NCI-H1105 (cell line): ENCODE measurements at regions not wholly inside any gene's neighbourhood (a gene's known extent, or its start where the extent isn't known, plus 50 kb on each side); places are given as distances from the start of the nearest gene placed in this dataset.
"Not testable (repeated sequence)": the region's sequence is repeated elsewhere in the genome, so short reads cannot be mapped to it uniquely, and the experiment has no call there.

Source experiments
- DNase-seq: peaks from one replicate; lab custom pipeline; 2025; lab: John Stamatoyannopoulos, UW

GRCh38 chr7:152905949-152906348 is 146.4 kb downstream of the ACTR3B start:
- DNase-seq: no peak

- no peak for DNase-seq
These were observed 147.7 kb downstream of the ACTR3B start for GRCh38 chr7:152907042-152907761.

- DNase-seq: no peak
These were observed 149.7 kb downstream of the ACTR3B start for GRCh38 chr7:152909280-152909679.

GRCh38 chr7:152909683-152910544 is 150.4 kb downstream of the ACTR3B start:
- DNase-seq: no peak

GRCh38 chr7:152910545-152911225 is 151.1 kb downstream of the ACTR3B start:
- DNase-seq: peak; percentile 78

- DNase-seq: no peak
These were observed 151.6 kb downstream of the ACTR3B start for GRCh38 chr7:152911226-152911560.

- DNase-seq: no peak
These were observed 152.4 kb downstream of the ACTR3B start for GRCh38 chr7:152911922-152912321.

- DNase-seq: no peak
These were observed 153.0 kb downstream of the ACTR3B start for GRCh38 chr7:152912511-152912910.

GRCh38 chr7:152913492-152913891 is 153.9 kb downstream of the ACTR3B start:
- DNase-seq: no peak

GRCh38 chr7:152914014-152914844 is 154.7 kb downstream of the ACTR3B start:
- no peak for DNase-seq

- not testable (repeated sequence) for DNase-seq
These were observed 155.2 kb downstream of the ACTR3B start for GRCh38 chr7:152914845-152915102.

GRCh38 chr7:152922318-152923081 is 162.9 kb downstream of the ACTR3B start:
- DNase-seq: no peak

GRCh38 chr7:152923711-152924110 is 164.2 kb downstream of the ACTR3B start:
- no peak for DNase-seq

GRCh38 chr7:152924238-152924637 is 164.7 kb downstream of the ACTR3B start:
- no peak for DNase-seq

GRCh38 chr7:152924826-152925411 is 165.4 kb downstream of the ACTR3B start:
- DNase-seq: no peak

GRCh38 chr7:152925412-152926147 is 166.0 kb downstream of the ACTR3B start:
- no peak for DNase-seq

- peak; percentile 43 for DNase-seq
These were observed 172.1 kb downstream of the ACTR3B start for GRCh38 chr7:152931633-152932032.

GRCh38 chr7:152937282-152937681 is 177.7 kb downstream of the ACTR3B start:
- DNase-seq: no peak

- DNase-seq: not testable (repeated sequence)
These were observed 187.1 kb downstream of the ACTR3B start for GRCh38 chr7:152946616-152947015.

GRCh38 chr7:152947686-152948085 is 188.1 kb downstream of the ACTR3B start:
- DNase-seq: no peak
